ENCODE measurements at regions not wholly inside any gene's neighbourhood (a gene's known extent, or its start where the extent isn't known, plus 50 kb on each side); places are given as distances from the start of the nearest gene placed in this dataset.
"Not testable (repeated sequence)": the region's sequence is repeated elsewhere in the genome, so short reads cannot be mapped to it uniquely, and the experiment has no call there.

- DNase-seq (ENCODE audit: extremely low read depth in 1 of 11, low read depth in 9 of 11, low spot score in 4 of 11) = no peak
Measured at GRCh38 chr10:44008917-44009709, 360.4 kb upstream of the ZNF32 start.

GRCh38 chr10:44008270-44008916 is 359.7 kb upstream of the ZNF32 start:
- no peak for DNase-seq (ENCODE audit: extremely low read depth in 1 of 11, low read depth in 9 of 11, low spot score in 4 of 11)

- no peak for DNase-seq (ENCODE audit: extremely low read depth in 1 of 11, low read depth in 9 of 11, low spot score in 4 of 11)
Measured at GRCh38 chr10:44006771-44007170, 358.1 kb upstream of the ZNF32 start.

GRCh38 chr10:44005788-44006099 is 357.1 kb upstream of the ZNF32 start:
- no peak for DNase-seq (ENCODE audit: extremely low read depth in 1 of 11, low read depth in 9 of 11, low spot score in 4 of 11)

DNA sequence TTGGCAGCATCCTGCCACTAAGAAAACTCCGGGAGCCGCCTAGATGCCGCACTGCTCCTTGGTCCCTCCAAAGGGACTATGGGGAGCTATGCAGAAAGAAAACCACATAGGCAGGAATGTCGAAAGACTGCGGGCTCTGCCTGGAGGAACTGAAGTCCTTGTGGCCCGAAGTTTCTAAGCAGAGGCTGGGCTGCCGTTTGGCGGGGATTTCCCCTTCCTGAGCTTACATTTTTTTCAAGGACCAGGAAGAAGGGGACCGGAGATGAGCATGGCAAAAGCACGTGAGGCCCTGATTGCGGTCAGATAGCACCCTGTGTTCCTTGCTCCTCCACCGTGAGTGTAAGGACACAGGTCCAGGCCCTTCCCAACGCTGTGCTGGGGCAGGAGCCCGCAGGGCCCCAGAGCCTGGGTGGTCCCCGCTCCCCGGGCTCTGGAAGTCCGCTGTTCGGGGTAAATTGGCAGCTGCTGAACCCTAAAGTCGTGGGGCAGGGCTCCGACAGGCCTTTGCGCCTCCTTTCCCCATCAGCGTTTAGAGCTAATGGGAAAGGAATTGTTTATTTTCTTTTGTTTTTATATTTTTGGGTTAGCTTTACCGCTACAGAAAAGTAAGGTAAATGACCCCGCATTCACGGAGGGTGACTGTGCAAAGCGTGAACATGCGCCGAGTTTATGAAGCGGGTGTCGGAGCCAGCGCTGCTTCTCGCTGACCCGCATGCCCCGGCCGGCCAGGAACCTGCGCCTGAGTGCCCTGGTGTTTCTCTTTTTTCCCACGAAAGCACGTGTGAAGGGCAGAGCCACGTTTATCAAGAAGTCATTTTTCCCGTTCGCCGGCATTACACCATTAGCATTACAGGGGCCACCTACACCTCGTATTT is 356.5 kb upstream of the ZNF32 start:
- DNase-seq (ENCODE audit: extremely low read depth in 1 of 11, low read depth in 9 of 11, low spot score in 4 of 11) = no peak

GRCh38 chr10:43998021-43998809 is 349.5 kb upstream of the ZNF32 start:
- peak in 2 of 11 donors; percentile 14 to 35 for DNase-seq (ENCODE audit: extremely low read depth in 1 of 11, low read depth in 9 of 11, low spot score in 4 of 11)

- no peak for DNase-seq (ENCODE audit: extremely low read depth in 1 of 11, low read depth in 9 of 11, low spot score in 4 of 11)
Measured at GRCh38 chr10:43997330-43997729, 348.6 kb upstream of the ZNF32 start.

GRCh38 chr10:43994539-43994938 is 345.9 kb upstream of the ZNF32 start:
- no peak for DNase-seq (ENCODE audit: extremely low read depth in 1 of 11, low read depth in 9 of 11, low spot score in 4 of 11)

GRCh38 chr10:43992816-43993215 is 344.1 kb upstream of the ZNF32 start:
- DNase-seq (ENCODE audit: extremely low read depth in 1 of 11, low read depth in 9 of 11, low spot score in 4 of 11) = not testable (repeated sequence)

DNA sequence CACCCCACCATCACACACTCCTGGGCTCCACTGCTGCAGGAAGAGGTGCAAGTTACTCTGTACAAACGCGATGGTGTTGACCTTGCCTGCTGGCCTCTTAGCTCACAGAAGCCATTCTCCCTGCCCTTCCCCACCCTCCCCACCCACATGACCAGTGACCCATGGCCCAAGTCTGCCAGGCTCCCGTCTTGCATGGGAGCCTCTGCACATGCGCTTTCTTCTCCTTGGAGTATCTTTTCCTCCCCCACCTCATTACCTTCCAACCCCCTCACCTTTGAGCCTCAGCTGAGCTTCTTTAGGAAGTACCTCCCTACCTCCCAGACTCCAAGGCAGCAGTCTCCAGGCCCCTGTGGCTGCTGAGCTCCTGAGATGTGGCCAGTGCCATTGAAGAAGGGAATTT is 337.7 kb upstream of the ZNF32 start:
- no peak for DNase-seq (ENCODE audit: extremely low read depth in 1 of 11, low read depth in 9 of 11, low spot score in 4 of 11)

DNA sequence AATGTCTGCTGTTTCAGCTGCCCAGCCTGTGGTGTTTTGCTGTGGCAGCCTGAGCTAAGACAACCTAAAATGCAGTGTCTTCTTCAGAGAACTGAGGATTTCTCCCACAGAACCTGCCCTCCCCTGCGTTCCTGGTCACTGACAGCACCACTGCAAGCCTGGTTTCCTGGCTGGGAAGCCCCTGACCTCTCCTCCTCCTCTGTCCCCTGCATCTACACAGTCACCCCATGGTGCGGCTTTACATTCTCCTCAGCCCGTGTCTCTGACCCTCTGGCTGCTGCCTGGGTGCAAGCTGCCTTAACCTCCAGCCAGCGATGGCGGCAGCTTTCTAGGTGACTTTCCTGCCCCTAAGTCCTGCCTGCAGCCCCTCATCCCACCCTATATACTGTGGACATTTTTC is 337.3 kb upstream of the ZNF32 start:
- DNase-seq (ENCODE audit: extremely low read depth in 1 of 11, low read depth in 9 of 11, low spot score in 4 of 11) = no peak

- DNase-seq (ENCODE audit: extremely low read depth in 1 of 11, low read depth in 9 of 11, low spot score in 4 of 11) = no peak
Measured at GRCh38 chr10:43983856-43984271, 335.2 kb upstream of the ZNF32 start.

DNA sequence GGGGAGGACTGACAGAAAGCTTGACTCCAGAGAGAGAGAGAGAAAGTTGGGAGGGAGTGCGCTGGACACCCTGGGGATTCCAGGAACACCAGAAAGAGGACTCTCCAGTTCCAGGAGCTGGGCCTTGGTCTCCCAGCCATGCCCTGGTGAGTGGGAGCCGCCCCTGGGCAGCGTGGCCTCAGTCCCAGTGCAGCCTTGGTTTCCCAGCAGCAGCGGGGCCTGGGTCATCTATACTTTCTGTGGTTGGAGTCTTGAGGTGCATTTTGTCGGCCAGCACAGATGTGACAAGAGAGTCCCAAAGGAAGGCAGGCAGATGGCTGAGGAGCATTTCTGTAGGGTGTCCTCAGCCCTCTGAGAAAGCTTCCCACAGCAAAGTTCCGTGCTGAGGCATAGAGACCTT is 334.7 kb upstream of the ZNF32 start:
- DNase-seq (ENCODE audit: extremely low read depth in 1 of 11, low read depth in 9 of 11, low spot score in 4 of 11) = no peak

GRCh38 chr10:43982250-43982649 is 333.6 kb upstream of the ZNF32 start:
- no peak for DNase-seq (ENCODE audit: extremely low read depth in 1 of 11, low read depth in 9 of 11, low spot score in 4 of 11)

DNA sequence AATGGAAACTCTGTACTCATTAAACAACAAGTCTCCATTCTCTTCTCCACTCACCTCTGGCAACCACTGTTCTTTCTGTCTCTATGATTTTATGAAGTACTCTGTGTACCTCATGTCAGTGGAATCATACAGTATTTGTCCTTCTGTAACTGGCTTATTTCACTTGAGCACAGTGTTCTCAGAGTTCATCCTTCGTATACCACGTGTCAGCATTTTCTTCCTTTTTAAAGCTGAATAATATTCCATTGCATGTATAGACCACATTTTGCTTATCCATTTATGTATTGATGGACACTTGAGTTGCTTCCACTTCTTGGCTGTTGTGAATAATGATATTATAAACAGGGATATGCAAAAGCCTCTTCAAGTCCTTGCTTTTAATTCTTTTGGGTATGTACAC is 333.0 kb upstream of the ZNF32 start:
- DNase-seq (ENCODE audit: extremely low read depth in 1 of 11, low read depth in 9 of 11, low spot score in 4 of 11) = no peak

DNA sequence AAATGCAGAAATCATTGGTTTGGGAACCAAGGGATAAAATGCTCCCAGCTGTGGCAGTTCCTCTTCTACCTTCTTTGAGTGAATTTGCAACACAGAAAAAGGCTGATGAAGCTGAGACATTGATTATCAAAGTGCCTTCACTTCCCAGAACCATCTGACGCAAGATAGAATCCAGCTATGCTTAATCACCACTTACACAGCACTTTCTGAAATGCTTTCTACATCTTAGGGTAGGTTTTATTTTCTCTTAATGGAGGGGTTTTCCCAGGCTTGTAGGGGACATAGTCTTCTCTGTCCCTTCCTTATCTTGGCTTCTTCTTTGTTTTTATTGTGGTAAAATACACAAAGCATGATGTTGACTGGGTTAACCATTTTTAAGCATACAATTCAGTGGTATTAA is 332.6 kb upstream of the ZNF32 start:
- DNase-seq (ENCODE audit: extremely low read depth in 1 of 11, low read depth in 9 of 11, low spot score in 4 of 11) = no peak

GRCh38 chr10:43980715-43981114 is 332.0 kb upstream of the ZNF32 start:
- no peak for DNase-seq (ENCODE audit: extremely low read depth in 1 of 11, low read depth in 9 of 11, low spot score in 4 of 11)

GRCh38 chr10:43980313-43980712 is 331.6 kb upstream of the ZNF32 start:
- no peak for DNase-seq (ENCODE audit: extremely low read depth in 1 of 11, low read depth in 9 of 11, low spot score in 4 of 11)

DNA sequence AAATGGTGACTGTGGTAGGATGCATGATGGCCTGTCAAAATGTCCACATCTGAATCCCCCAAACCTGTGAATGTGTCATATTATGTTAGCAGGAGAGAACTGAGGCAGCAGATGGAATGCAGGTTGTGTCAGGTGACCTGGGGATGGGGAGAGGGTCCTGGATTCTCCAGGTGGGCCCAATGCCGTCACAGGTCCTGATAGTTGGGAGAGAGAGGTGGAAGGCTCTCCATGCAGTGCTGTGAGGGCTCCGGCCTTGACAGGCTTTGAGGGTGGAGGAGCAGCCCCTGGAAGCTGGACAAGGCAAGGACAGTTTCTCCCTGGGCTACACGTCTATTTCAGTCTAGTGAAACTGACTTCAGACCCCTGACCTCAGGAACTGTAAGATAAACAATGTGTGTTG is 330.9 kb upstream of the ZNF32 start:
- no peak for DNase-seq (ENCODE audit: extremely low read depth in 1 of 11, low read depth in 9 of 11, low spot score in 4 of 11)

All from renal cortex interstitium (tissue), 11 donors.